ENCODE measurements at regions not wholly inside any gene's neighbourhood (a gene's known extent, or its start where the extent isn't known, plus 50 kb on each side); places are given as distances from the start of the nearest gene placed in this dataset.

GRCh38 chr2:234712421-234712935 lies 215.6 kb upstream of the ARL4C start:
- no peak overlapping the region for H4K5ac ChIP-seq (ENCODE audit: insufficient read length, low read depth, low read length)
- no peak overlapping the region for H2AFZ ChIP-seq (ENCODE audit: low read length)
- no CpG with 5 or more reads among the region's 4 CpGs for WGBS (ENCODE audit: extremely low coverage, insufficient read length, low lambda C conversion rate)
- no peak overlapping the region for H2BK12ac ChIP-seq (ENCODE audit: insufficient read length, low read depth, low read length)
- Mint-ChIP-seq H3K27me3 (ENCODE audit: low read depth) (peaks cover 33% of the 10 kb centered on the region), H3K4me3 (no peak overlapping the region), H3K27ac (no peak overlapping the region), H3K4me1 (peaks cover 42 to 44% of the 10 kb centered on the region in 2 experiments), H3K36me3 (ENCODE audit: insufficient read depth in 1 of 3, low read depth in 3 of 3) (no peaks in the 10 kb centered on the region; a peak in 2 of 7 replicates), H3K9me3 (no peaks in the 10 kb centered on the region; a peak in 1 of 5 replicates)
- H3K9me3 ChIP-seq (ENCODE audit: control insufficient read depth, low read depth, low read length) = no peaks in the 10 kb centered on the region
- peaks cover 19% of the 10 kb centered on the region; the same call in 1 of the 2 replicates for H3K4me1 ChIP-seq (ENCODE audit: insufficient read depth, low read length)
- no peak overlapping the region for H4K91ac ChIP-seq (ENCODE audit: insufficient read length, low read depth, low read length)
- H3K79me1 ChIP-seq (ENCODE audit: insufficient read depth, low read depth, low read length, poor library complexity, severe bottlenecking) = no peaks in the 10 kb centered on the region
- no peak overlapping the region for H2BK15ac ChIP-seq (ENCODE audit: low read depth, low read length)
- H3K14ac ChIP-seq (ENCODE audit: insufficient read depth, low read length) = no peak overlapping the region; the same call in 1 of the 2 replicates
- H3K79me2 ChIP-seq (ENCODE audit: insufficient read depth, low read length) = no peaks in the 10 kb centered on the region
- no peaks in the 10 kb centered on the region; the same call in 1 of the 2 replicates for H3K27me3 ChIP-seq (ENCODE audit: insufficient read depth, low read length)
- no peak overlapping the region for H3K18ac ChIP-seq (ENCODE audit: insufficient read length, low read depth, low read length)
- H3K23ac ChIP-seq (ENCODE audit: insufficient read length, low read depth, low read length) = no peak overlapping the region
- H3T11ph ChIP-seq (ENCODE audit: low read length) = no peak overlapping the region
- H3K56ac ChIP-seq (ENCODE audit: insufficient read length, low read depth, low read length) = no peak overlapping the region
- H2BK20ac ChIP-seq (ENCODE audit: low read depth, low read length, poor library complexity, severe bottlenecking) = no peak overlapping the region
- no peak overlapping the region for H3K4ac ChIP-seq (ENCODE audit: low read depth, low read length)
- no peak for DNase-seq
- H3K27ac ChIP-seq (ENCODE audit: insufficient read length, low read depth, low read length) = no peak overlapping the region
- no peak for TF ChIP-seq CTCF (conservative IDR thresholded peaks at IDR 0.05)
- H4K8ac ChIP-seq (replicated peaks; ENCODE audit: insufficient read length, low read depth, low read length) = no peak overlapping the region
- H3K9ac ChIP-seq (ENCODE audit: extremely low read depth, insufficient read length, low read length) = no peak overlapping the region
- H2AK5ac ChIP-seq (ENCODE audit: insufficient read length, low read length) = no peak overlapping the region
- H3K23me2 ChIP-seq (ENCODE audit: insufficient read length, low read depth, low read length, poor library complexity, severe bottlenecking) = no peaks in the 10 kb centered on the region
- no peak overlapping the region for H3K4me2 ChIP-seq (ENCODE audit: insufficient read depth, insufficient read length, low read length)
- no peak overlapping the region for H2BK5ac ChIP-seq (ENCODE audit: insufficient read length, low read length)
- no peak overlapping the region for H2BK120ac ChIP-seq (ENCODE audit: low read depth, low read length, poor library complexity, severe bottlenecking)
- no peaks in the 10 kb centered on the region for H4K20me1 ChIP-seq (ENCODE audit: control insufficient read depth, insufficient read depth, insufficient read length)
